Bronchial epithelial cell (primary cell): ENCODE measurements at regions not wholly inside any gene's neighbourhood (a gene's known extent, or its start where the extent isn't known, plus 50 kb on each side); places are given as distances from the start of the nearest gene placed in this dataset.
A peak's percentile ranks its signal among the peaks of the same experiment; 100 is the strongest.

Source experiments
- DNase-seq: peaks from one replicate; pipeline ENCODE4 v3.0.0-alpha.2; 2010; ENCODE audit warnings: low read depth
- FAIRE-seq: peaks from 2 replicates; lab custom pipeline; 2011; peaks lifted over from hg19 to GRCh38; lab: Jason Lieb, UNC
- H3K27me3 ChIP-seq: 2 replicates; pipeline ENCODE4 v1.5.1; 2011; ENCODE audit warnings: low read length; ENCODE audit not compliant: control insufficient read depth, insufficient read depth
- H3K36me3 ChIP-seq: 2 replicates; pipeline ENCODE4 v1.5.1; 2011; ENCODE audit warnings: low read length; ENCODE audit not compliant: control insufficient read depth, insufficient read depth
- H3K4me3 ChIP-seq: 2 replicates; pipeline ENCODE4 v1.5.1; 2011; ENCODE audit warnings: mild to moderate bottlenecking, low read depth, low read length, control low read depth
- CTCF ChIP-seq: IDR thresholded peaks from 2 replicates; pipeline ENCODE4 v1.5.1; 2011; ENCODE audit warnings: mild to moderate bottlenecking, moderate library complexity, low read length, control low read depth, inconsistent platforms; ENCODE audit not compliant: insufficient read depth, severe bottlenecking

- no peak for TF ChIP-seq CTCF
- H3K27me3 ChIP-seq = no peaks in the 10 kb centered on the region
- peak; percentile 60 for DNase-seq
- FAIRE-seq = no peak
- no peaks in the 10 kb centered on the region for H3K36me3 ChIP-seq
- no peak overlapping the region for H3K4me3 ChIP-seq
These were observed 200.5 kb upstream of the NLRP1 start for GRCh38 chr17:5784791-5785190.

GRCh38 chr17:5785338-5785737, 201.0 kb upstream of the NLRP1 start:
- Histone ChIP-seq H3K4me3 (no peak overlapping the region), H3K27me3 (no peaks in the 10 kb centered on the region), H3K36me3 (no peaks in the 10 kb centered on the region)
- TF ChIP-seq CTCF = no peak
- DNase-seq (peak; percentile 61), FAIRE-seq (no peak)

GRCh38 chr17:5785867-5786509, 201.7 kb upstream of the NLRP1 start:
- Histone ChIP-seq H3K27me3 (no peaks in the 10 kb centered on the region), H3K4me3 (no peak overlapping the region), H3K36me3 (no peaks in the 10 kb centered on the region)
- no peak for TF ChIP-seq CTCF
- DNase-seq (peak; percentile 27), FAIRE-seq (peak; percentile 23)

- Histone ChIP-seq H3K27me3 (no peaks in the 10 kb centered on the region), H3K4me3 (no peak overlapping the region), H3K36me3 (no peaks in the 10 kb centered on the region)
- DNase-seq (no peak), FAIRE-seq (no peak)
- no peak for TF ChIP-seq CTCF
These were observed 202.2 kb upstream of the NLRP1 start for GRCh38 chr17:5786510-5786875.

GRCh38 chr17:5788266-5788900, 204.1 kb upstream of the NLRP1 start:
- FAIRE-seq (peak; percentile 28), DNase-seq (peak; percentile 83)
- no peaks in the 10 kb centered on the region for H3K27me3 ChIP-seq

More at GRCh38 chr17:5788266-5788900, 204.1 kb upstream of the NLRP1 start:
- no peak overlapping the region for H3K4me3 ChIP-seq
- no peaks in the 10 kb centered on the region for H3K36me3 ChIP-seq
- no peak for TF ChIP-seq CTCF
